ENCODE measurements at regions not wholly inside any gene's neighbourhood (a gene's known extent, or its start where the extent isn't known, plus 50 kb on each side); places are given as distances from the start of the nearest gene placed in this dataset.
"Not testable (repeated sequence)": the region's sequence is repeated elsewhere in the genome, so short reads cannot be mapped to it uniquely, and the experiment has no call there.

GRCh38 chr4:52376132-52376704 is 282.9 kb downstream of the USP46 start:
- DNase-seq, result no peak
- TF ChIP-seq POLR2A (IDR thresholded peaks at IDR 0.05) (no peak), CTCF (IDR thresholded peaks at IDR 0.05) (peak; percentile 55 to 66 (median 58))
- intact Hi-C loops (cut with DNase I), result no loop called here
- no peaks in the 10 kb centered on the region for H3K27me3 ChIP-seq
- 40% methylated on average over 7 of the region's 7 CpGs for WGBS (ENCODE audit: insufficient coverage, low coverage, low lambda C conversion rate, missing lambda C conversion rate)
- no peak overlapping the region for H3K4me3 ChIP-seq
- H3K27ac ChIP-seq, result no peak overlapping the region
- no peaks in the 10 kb centered on the region for H3K9me3 ChIP-seq
- ATAC-seq, result peak in 3 of 4 donors; percentile 32 to 58 (median 49)
- no peaks in the 10 kb centered on the region for H3K4me1 ChIP-seq
- no peaks in the 10 kb centered on the region for H3K36me3 ChIP-seq

GRCh38 chr4:52377563-52377962 is 281.5 kb downstream of the USP46 start:
- H3K4me3 ChIP-seq, result no peak overlapping the region
- DNase-seq (no peak), ATAC-seq (no peak)
- no peak overlapping the region for H3K27ac ChIP-seq
- no peaks in the 10 kb centered on the region for H3K4me1 ChIP-seq
- no peaks in the 10 kb centered on the region for H3K36me3 ChIP-seq
- WGBS (ENCODE audit: insufficient coverage, low coverage, low lambda C conversion rate, missing lambda C conversion rate), result 65% methylated on average over 5 of the region's 9 CpGs
- TF ChIP-seq CTCF (IDR thresholded peaks at IDR 0.05) (no peak), POLR2A (IDR thresholded peaks at IDR 0.05) (no peak)
- intact Hi-C loops (cut with DNase I), result no loop called here
- no peaks in the 10 kb centered on the region for H3K27me3 ChIP-seq
- no peaks in the 10 kb centered on the region for H3K9me3 ChIP-seq

GRCh38 chr4:52407545-52407944 is 251.6 kb downstream of the USP46 start:
- no peak overlapping the region for H3K4me3 ChIP-seq
- WGBS (ENCODE audit: insufficient coverage, low coverage, low lambda C conversion rate, missing lambda C conversion rate), result 35% methylated on average over 4 of the region's 4 CpGs
- H3K36me3 ChIP-seq, result no peaks in the 10 kb centered on the region
- no peaks in the 10 kb centered on the region for H3K27me3 ChIP-seq
- no peaks in the 10 kb centered on the region for H3K9me3 ChIP-seq
- TF ChIP-seq POLR2A (IDR thresholded peaks at IDR 0.05) (no peak), CTCF (IDR thresholded peaks at IDR 0.05) (no peak)
- intact Hi-C loops (cut with DNase I), result no loop called here
- no peak for DNase-seq
- ATAC-seq, result no peak
- no peaks in the 10 kb centered on the region for H3K4me1 ChIP-seq
- H3K27ac ChIP-seq, result no peak overlapping the region

GRCh38 chr4:52408032-52408431 is 251.1 kb downstream of the USP46 start:
- no peak overlapping the region for H3K4me3 ChIP-seq
- no peak overlapping the region for H3K27ac ChIP-seq
- DNase-seq (no peak), ATAC-seq (peak in 3 of 4 donors; percentile 36 to 53 (median 42))
- TF ChIP-seq POLR2A (IDR thresholded peaks at IDR 0.05) (no peak), CTCF (IDR thresholded peaks at IDR 0.05) (no peak)
- WGBS (ENCODE audit: insufficient coverage, low coverage, low lambda C conversion rate, missing lambda C conversion rate), result 38% methylated on average over 1 of the region's 1 CpG
- no peaks in the 10 kb centered on the region for H3K36me3 ChIP-seq
- H3K9me3 ChIP-seq, result no peaks in the 10 kb centered on the region
- no peaks in the 10 kb centered on the region for H3K27me3 ChIP-seq
- no peaks in the 10 kb centered on the region for H3K4me1 ChIP-seq
- intact Hi-C loops (cut with DNase I), result no loop called here

GRCh38 chr4:52408471-52408870 is 250.6 kb downstream of the USP46 start:
- no peak for TF ChIP-seq CTCF (IDR thresholded peaks at IDR 0.05)
- TF ChIP-seq POLR2A (IDR thresholded peaks at IDR 0.05), result no peak
- no peaks in the 10 kb centered on the region for H3K4me1 ChIP-seq
- H3K9me3 ChIP-seq, result no peaks in the 10 kb centered on the region
- no peak overlapping the region for H3K27ac ChIP-seq
- no peak overlapping the region for H3K4me3 ChIP-seq
- DNase-seq (no peak), ATAC-seq (no peak)
- H3K36me3 ChIP-seq, result no peaks in the 10 kb centered on the region
- H3K27me3 ChIP-seq, result no peaks in the 10 kb centered on the region
- 81% methylated on average over 6 of the region's 6 CpGs for WGBS (ENCODE audit: insufficient coverage, low coverage, low lambda C conversion rate, missing lambda C conversion rate)
- intact Hi-C loops (cut with DNase I), result no loop called here

GRCh38 chr4:52409766-52410165 is 249.3 kb downstream of the USP46 start:
- H3K9me3 ChIP-seq; DNase-seq; H3K27ac ChIP-seq; H3K4me1 ChIP-seq; intact Hi-C loops (cut with DNase I); H3K36me3 ChIP-seq; ATAC-seq; H3K4me3 ChIP-seq; H3K27me3 ChIP-seq: not testable (repeated sequence)
- WGBS (ENCODE audit: insufficient coverage, low coverage, low lambda C conversion rate, missing lambda C conversion rate), result 100% methylated on average over 3 of the region's 18 CpGs

Data from right lobe of liver (tissue), 6 donors.